Activated CD8-positive, alpha-beta memory T cell treated with anti-CD3 and anti-CD28 coated beads for 36 hours (primary cell): ENCODE measurements at regions not wholly inside any gene's neighbourhood (a gene's known extent, or its start where the extent isn't known, plus 50 kb on each side); places are given as distances from the start of the nearest gene placed in this dataset.

Experiments used
- CTCF ChIA-PET: fragments of 350-600 bp; sonication (Branson Sonifier 250); formaldehyde crosslinking; loops from one replicate; lab custom pipeline; 2021; ENCODE audit warnings: antibody characterized with exemption; lab: Charles Lee
- POLR2A ChIA-PET: fragments of 350-600 bp; sonication (Branson Sonifier 250); formaldehyde crosslinking; loops from one replicate; lab custom pipeline; 2021; ENCODE audit warnings: antibody characterized with exemption; lab: Charles Lee

GRCh38 chr2:8152392-8153257 is 529.2 kb upstream of the ID2 start:
- CTCF ChIA-PET = no interaction called here
- POLR2A ChIA-PET = no interaction called here

- ChIA-PET CTCF (no interaction called here), POLR2A (no interaction called here)
Observed at GRCh38 chr2:8153258-8153718, 528.6 kb upstream of the ID2 start.

DNA sequence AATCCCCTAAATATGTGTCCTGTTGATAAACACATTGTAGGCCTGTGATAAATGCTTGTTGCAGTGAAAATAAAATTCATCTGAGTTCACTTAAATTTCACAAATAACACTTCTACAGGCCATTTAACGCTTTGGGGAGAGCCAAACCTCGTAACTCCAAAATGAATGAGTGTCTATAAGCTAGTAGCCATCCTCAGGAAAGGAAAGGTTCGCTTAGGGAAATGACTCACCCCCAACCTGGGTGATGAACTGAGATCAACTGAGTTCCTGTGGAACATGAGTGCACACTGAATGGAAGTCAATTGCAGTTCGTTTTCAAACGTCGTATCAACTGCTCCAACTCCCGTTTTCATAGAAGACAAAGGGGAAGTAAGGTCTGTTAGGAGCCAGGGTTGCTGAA is 527.6 kb upstream of the ID2 start:
- ChIA-PET POLR2A (no interaction called here), CTCF (no interaction called here)

GRCh38 chr2:8154936-8155335 is 526.9 kb upstream of the ID2 start:
- ChIA-PET CTCF (no interaction called here), POLR2A (no interaction called here)

DNA sequence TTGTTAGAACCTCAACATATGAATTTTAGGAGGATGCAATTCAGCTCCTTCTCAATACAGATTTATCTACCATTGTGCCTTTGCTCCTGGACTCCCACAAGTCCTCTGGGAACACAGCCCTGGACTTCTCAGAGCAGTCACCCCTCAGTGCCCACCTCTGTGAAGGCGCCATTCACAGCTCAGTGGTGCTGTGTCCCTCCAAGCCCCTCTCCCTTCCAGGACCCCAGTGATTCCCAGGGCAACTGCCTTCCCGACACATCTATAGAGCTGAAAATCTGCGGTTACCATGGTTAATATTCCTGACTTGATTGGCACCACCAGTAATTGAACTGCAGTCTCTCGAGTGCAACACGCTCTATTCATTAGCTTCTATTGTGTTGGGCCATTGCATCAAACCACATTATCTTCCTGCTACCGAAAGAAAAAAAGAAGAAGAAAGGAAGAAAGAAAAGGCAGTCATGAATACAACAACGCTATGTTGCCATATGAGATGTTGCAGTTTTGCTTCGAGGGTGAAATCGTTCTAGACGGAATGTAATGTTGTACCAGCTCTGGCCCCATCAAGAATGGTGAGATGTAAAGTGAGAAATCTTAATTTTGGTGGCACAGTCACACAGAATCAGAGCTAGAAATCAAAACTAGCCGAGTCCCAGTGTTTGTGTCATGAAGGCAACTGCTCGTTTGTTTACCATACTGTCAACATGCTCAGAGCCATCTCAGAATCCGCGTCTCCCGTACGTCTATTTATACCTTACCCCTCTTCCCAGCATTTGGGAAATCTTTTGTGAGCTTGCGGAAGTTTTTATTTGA is 524.0 kb upstream of the ID2 start:
- POLR2A ChIA-PET = no interaction called here
- CTCF ChIA-PET = no interaction called here

DNA sequence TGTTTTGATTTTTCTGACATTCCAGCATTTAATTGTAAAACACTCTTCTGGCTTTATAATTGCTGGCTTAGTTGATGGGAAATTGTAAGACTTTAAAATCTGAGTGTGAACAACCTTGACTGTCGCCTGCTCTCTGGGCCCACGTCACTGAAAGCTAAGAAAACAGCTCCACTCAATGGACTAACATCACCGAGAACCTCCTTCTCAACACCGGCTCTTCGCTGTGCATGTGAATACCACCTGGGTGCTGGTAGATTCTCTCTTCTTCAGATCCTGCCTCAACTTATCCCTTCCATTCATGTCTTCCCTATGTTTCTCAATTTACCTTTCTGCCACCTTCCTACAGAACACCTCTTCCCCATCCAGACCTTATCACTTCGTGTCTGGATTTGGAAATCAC is 523.1 kb upstream of the ID2 start:
- POLR2A ChIA-PET = no interaction called here
- CTCF ChIA-PET = no interaction called here

- ChIA-PET POLR2A (no interaction called here), CTCF (no interaction called here)
Observed at GRCh38 chr2:8159211-8159965, 522.5 kb upstream of the ID2 start.

DNA sequence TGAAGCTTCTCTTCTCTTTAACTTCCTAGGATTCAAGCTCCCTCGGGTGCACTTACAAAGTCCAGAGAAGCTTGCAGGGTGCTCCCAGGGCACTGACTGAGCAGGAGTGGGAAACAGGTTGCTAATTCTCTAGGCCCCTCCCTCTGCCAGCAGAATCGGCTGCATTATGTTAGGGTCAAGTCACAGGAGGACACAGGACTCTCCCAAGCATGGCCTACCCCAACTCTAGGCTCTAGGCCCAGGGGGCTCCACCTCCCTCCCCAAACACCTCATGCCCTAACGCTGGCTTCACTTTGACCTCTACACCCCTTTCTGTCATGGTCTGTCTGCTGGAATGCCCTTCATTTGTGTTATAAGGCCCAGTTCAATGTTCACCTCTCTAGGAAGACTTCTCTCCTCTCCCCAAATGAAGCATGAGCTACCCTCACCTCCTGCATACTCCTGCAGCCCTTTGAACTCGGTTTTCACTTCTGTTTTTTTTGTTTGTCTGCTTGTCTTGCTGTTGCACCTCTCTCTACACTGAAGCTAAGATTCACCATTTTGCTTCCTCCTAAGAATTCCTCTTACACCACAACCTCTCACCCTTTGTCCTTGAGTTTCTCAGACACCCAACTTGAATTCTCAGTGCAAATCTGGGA is 521.8 kb upstream of the ID2 start:
- ChIA-PET CTCF (no interaction called here), POLR2A (no interaction called here)

DNA sequence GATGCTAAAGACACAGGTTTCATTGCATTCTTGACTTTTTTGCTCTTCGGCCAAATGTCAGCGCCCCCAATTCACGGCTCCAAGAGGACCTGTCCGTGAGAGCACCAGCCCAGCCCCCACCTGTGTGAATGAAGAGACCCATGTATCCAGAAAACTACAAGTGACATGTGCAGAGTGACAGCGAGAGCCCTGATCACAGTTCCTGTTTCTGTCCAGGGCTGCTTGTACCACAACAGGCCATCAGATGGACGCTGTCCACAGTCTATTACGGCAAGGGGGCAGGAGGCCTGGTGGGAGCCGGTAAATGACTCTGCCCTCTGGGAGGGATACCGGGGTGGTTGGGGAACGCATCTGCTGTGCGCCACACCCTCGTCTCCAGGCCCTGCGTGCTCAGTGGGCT is 520.9 kb upstream of the ID2 start:
- ChIA-PET POLR2A (no interaction called here), CTCF (no interaction called here)

GRCh38 chr2:8162552-8162951 is 519.3 kb upstream of the ID2 start:
- ChIA-PET POLR2A (no interaction called here), CTCF (no interaction called here)

- ChIA-PET POLR2A (no interaction called here), CTCF (no interaction called here)
Observed at GRCh38 chr2:8165550-8165949, 516.3 kb upstream of the ID2 start.

GRCh38 chr2:8168022-8168717 is 513.7 kb upstream of the ID2 start:
- ChIA-PET CTCF (no interaction called here), POLR2A (no interaction called here)

- POLR2A ChIA-PET = no interaction called here
- CTCF ChIA-PET = no interaction called here
Observed at GRCh38 chr2:8168876-8169424, 512.9 kb upstream of the ID2 start.

DNA sequence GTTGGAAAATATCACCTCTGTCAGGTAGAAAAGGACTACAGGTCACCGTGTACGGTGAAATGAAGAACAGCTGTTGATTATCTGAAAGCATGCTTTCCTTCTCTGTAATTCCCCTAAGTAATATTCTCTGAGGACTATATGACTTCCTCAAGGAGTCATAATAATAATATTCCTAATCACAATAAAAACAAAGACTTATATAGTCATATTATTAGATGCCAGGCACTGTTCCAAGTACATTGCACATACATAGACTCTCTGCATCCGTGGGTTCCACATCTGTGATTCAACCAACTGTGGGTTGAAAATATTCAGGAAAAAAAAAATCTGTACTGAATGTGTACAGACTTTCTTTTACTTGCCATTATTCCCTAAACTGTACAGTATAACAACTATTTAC is 512.4 kb upstream of the ID2 start:
- ChIA-PET CTCF (no interaction called here), POLR2A (no interaction called here)

DNA sequence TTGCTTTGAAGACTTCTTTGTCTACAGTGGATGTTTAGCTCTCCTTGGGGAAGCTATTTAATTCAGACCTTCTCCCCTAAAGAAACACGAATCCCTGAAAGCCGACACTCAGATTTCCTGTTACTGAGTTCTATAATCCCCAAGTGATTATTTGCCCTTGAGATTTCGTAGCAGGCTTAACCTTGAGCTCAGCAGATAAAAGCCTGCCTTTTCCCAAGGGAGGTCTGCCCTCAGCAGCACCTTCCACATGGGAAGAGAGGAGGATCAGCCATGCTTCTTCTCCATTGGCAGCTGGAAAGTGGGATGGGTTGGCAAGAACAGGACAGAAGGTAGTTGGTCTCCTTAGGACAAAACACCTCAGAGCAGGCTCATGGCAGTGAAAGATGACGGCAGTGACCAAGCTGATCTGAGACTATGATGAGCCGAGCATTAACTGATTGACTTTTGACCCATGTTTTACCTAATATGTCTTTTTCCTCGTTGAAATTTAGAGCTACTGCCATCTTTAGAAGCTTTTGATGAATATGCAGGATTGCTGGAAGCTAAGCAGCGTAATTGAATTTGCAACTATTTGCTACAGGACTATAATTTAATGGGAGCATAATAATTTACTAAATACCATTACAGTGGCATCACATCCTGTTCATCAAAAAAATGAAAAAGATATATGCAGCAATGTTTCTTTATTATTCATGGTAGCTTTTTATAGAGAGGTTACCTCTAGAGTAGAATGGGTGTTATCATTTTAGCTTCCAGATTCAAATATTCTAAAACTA is 511.1 kb upstream of the ID2 start:
- ChIA-PET POLR2A (no interaction called here), CTCF (no interaction called here)

- POLR2A ChIA-PET = no interaction called here
- CTCF ChIA-PET = no interaction called here
Observed at GRCh38 chr2:8171608-8172007, 510.2 kb upstream of the ID2 start.

- CTCF ChIA-PET = no interaction called here
Observed at GRCh38 chr2:8172661-8173060, 509.2 kb upstream of the ID2 start.

DNA sequence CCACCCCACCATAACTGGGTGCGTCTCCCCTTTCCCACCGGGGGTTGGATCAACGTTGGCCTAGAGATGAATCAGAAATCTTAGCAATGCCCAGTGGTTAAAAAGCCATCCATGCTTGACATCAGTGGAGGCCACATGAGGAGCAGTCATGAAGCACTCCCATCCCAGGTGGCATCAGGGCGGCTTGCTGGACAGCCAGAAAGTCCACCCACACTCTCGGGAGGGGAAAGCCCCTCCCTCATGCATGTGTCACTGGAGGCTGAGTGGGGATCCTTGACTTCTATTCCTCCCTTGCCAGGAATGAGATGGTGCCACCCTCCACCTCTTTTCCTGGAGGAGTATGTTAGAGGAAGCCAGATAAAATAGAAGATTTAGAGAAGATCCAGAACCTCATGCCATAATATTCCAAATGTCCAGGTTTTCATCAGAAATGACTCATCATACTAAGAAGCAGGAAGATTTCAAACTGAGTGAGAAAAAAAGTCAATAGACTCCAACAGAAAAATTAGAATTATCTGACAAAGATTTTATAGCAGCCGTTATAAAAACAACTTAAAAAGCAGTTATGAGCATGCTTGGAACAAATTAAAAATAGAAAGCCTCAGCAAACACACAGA is 507.1 kb upstream of the ID2 start:
- POLR2A ChIA-PET = no interaction called here
- CTCF ChIA-PET = no interaction called here

More at GRCh38 chr2:8172661-8173060, 509.2 kb upstream of the ID2 start:
- POLR2A ChIA-PET = no interaction called here
